ENCODE measurements at regions not wholly inside any gene's neighbourhood (a gene's known extent, or its start where the extent isn't known, plus 50 kb on each side); places are given as distances from the start of the nearest gene placed in this dataset.
A peak's percentile ranks its signal among the peaks of the same experiment; 100 is the strongest.

- no peaks in the 10 kb centered on the region for H3K9me3 ChIP-seq (ENCODE audit: low read depth, low read length)
- H3K4me2 ChIP-seq (ENCODE audit: insufficient read depth, low read length): no peak overlapping the region
- no peak overlapping the region for H2AFZ ChIP-seq (ENCODE audit: low read length)
- H3K36me3 ChIP-seq (ENCODE audit: insufficient read depth, low read length): no peaks in the 10 kb centered on the region
- no peak for DNase-seq (ENCODE audit: insufficient read length, low spot score, missing footprints)
- H3K27me3 ChIP-seq (ENCODE audit: insufficient read depth, low read length): no peaks in the 10 kb centered on the region
- no peaks in the 10 kb centered on the region for H3K79me2 ChIP-seq (ENCODE audit: insufficient read depth, low read length)
- no peak for TF ChIP-seq CTCF (IDR thresholded peaks at IDR 0.05; ENCODE audit: extremely low read depth, low read depth, low read length)
- no peak overlapping the region for H3K27ac ChIP-seq (ENCODE audit: low read depth, low read length)
- no peaks in the 10 kb centered on the region for H4K20me1 ChIP-seq (ENCODE audit: insufficient read depth, low read length)
- H3K4me3 ChIP-seq (ENCODE audit: insufficient read depth, low read length): no peak overlapping the region
- peaks cover 35% of the 10 kb centered on the region for H3K4me1 ChIP-seq (ENCODE audit: insufficient read depth, low read length)
Measured at GRCh38 chr15:39205506-39206371, 375.1 kb upstream of the THBS1 start.

DNA sequence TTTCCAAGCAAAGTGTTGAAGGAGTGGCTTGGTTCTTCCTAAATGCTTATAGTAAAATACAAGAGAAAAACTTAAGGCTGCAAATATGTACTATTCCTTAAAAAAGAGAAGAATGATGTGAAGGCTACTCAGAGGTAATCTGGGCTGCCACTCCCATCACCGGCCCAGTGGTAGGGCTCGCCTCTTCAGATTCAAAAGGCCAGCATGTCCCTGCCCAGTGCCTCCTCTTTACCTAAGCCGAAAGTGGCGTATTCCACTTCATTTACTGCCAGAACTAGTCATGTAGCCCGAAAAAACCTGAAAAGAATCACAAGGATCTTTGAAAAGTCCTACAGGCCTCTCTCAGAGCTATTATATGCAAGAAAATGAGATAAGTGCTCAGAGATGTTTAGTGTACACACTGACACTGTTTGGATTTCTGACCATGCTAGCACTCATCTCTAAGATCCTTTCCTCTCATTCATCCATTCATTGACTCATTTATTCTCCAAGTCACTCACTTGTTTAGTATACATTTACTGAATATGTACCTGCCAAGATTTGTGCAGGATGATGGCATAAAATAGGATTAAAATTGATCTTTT is 373.3 kb upstream of the THBS1 start:
- no peaks in the 10 kb centered on the region for H3K27me3 ChIP-seq (ENCODE audit: insufficient read depth, low read length)
- no peak for TF ChIP-seq CTCF (IDR thresholded peaks at IDR 0.05; ENCODE audit: extremely low read depth, low read depth, low read length)
- peaks cover 4% of the 10 kb centered on the region for H3K9me3 ChIP-seq (ENCODE audit: low read depth, low read length)
- H2AFZ ChIP-seq (ENCODE audit: low read length): peak overlapping the region; percentile 13
- H3K79me2 ChIP-seq (ENCODE audit: insufficient read depth, low read length): no peaks in the 10 kb centered on the region
- peaks cover 25% of the 10 kb centered on the region for H3K4me1 ChIP-seq (ENCODE audit: insufficient read depth, low read length)
- H3K36me3 ChIP-seq (ENCODE audit: insufficient read depth, low read length): no peaks in the 10 kb centered on the region
- no peak overlapping the region for H3K4me2 ChIP-seq (ENCODE audit: insufficient read depth, low read length)
- H3K27ac ChIP-seq (ENCODE audit: low read depth, low read length): no peak overlapping the region
- no peaks in the 10 kb centered on the region for H4K20me1 ChIP-seq (ENCODE audit: insufficient read depth, low read length)
- no peak overlapping the region for H3K4me3 ChIP-seq (ENCODE audit: insufficient read depth, low read length)
- DNase-seq (ENCODE audit: insufficient read length, low spot score, missing footprints): no peak

GRCh38 chr15:39208187-39208586 is 372.7 kb upstream of the THBS1 start:
- no peak overlapping the region for H3K4me3 ChIP-seq (ENCODE audit: insufficient read depth, low read length)
- no peaks in the 10 kb centered on the region for H4K20me1 ChIP-seq (ENCODE audit: insufficient read depth, low read length)
- no peak overlapping the region for H2AFZ ChIP-seq (ENCODE audit: low read length)
- H3K27ac ChIP-seq (ENCODE audit: low read depth, low read length): no peak overlapping the region
- DNase-seq (ENCODE audit: insufficient read length, low spot score, missing footprints): no peak
- H3K4me1 ChIP-seq (ENCODE audit: insufficient read depth, low read length): peaks cover 23% of the 10 kb centered on the region
- TF ChIP-seq CTCF (IDR thresholded peaks at IDR 0.05; ENCODE audit: extremely low read depth, low read depth, low read length): no peak
- no peaks in the 10 kb centered on the region for H3K27me3 ChIP-seq (ENCODE audit: insufficient read depth, low read length)
- H3K4me2 ChIP-seq (ENCODE audit: insufficient read depth, low read length): no peak overlapping the region
- H3K36me3 ChIP-seq (ENCODE audit: insufficient read depth, low read length): no peaks in the 10 kb centered on the region
- H3K9me3 ChIP-seq (ENCODE audit: low read depth, low read length): peaks cover 4% of the 10 kb centered on the region
- no peaks in the 10 kb centered on the region for H3K79me2 ChIP-seq (ENCODE audit: insufficient read depth, low read length)

DNA sequence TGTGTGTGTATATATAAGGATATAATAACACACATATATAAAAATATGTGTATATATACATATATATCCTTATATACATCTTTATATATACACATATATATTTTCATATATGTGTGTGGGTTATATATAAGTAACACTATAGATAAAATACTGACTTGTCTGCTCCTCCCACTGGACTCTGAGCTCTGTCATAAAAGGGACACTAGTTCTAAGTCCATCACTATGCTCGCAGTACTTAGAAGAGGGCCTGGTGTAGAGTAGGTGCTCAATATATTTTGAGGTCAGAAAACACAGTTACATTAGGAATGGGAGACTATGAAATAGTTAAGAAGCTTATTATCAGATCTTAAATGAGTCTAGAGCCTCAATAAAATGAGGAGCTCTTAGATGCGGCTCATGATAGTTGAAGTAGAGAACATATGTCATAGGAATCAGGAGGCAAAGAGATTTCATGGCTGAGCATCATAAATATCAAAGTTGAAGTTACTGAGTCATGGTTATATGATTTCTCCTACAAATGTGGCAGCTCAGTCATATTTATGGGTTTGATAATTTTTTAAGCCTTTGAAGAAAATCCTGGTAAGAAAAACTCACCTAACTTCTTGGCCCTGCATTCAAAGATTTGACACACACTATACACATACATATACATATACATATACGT is 371.2 kb upstream of the THBS1 start:
- no peaks in the 10 kb centered on the region for H3K27me3 ChIP-seq (ENCODE audit: insufficient read depth, low read length)
- no peak for TF ChIP-seq CTCF (IDR thresholded peaks at IDR 0.05; ENCODE audit: extremely low read depth, low read depth, low read length)
- no peaks in the 10 kb centered on the region for H4K20me1 ChIP-seq (ENCODE audit: insufficient read depth, low read length)
- no peak overlapping the region for H3K27ac ChIP-seq (ENCODE audit: low read depth, low read length)
- peaks cover 4% of the 10 kb centered on the region for H3K9me3 ChIP-seq (ENCODE audit: low read depth, low read length)
- H3K79me2 ChIP-seq (ENCODE audit: insufficient read depth, low read length): no peaks in the 10 kb centered on the region
- no peak overlapping the region for H3K4me3 ChIP-seq (ENCODE audit: insufficient read depth, low read length)
- no peak overlapping the region for H2AFZ ChIP-seq (ENCODE audit: low read length)
- no peak overlapping the region for H3K4me2 ChIP-seq (ENCODE audit: insufficient read depth, low read length)
- H3K4me1 ChIP-seq (ENCODE audit: insufficient read depth, low read length): peaks cover 23% of the 10 kb centered on the region
- H3K36me3 ChIP-seq (ENCODE audit: insufficient read depth, low read length): no peaks in the 10 kb centered on the region
- no peak for DNase-seq (ENCODE audit: insufficient read length, low spot score, missing footprints)

Data from osteoblast (primary cell).